H9 (cell line): ENCODE measurements at regions not wholly inside any gene's neighbourhood (a gene's known extent, or its start where the extent isn't known, plus 50 kb on each side); places are given as distances from the start of the nearest gene placed in this dataset.

Experiments
- DNase-seq: peaks from one replicate; pipeline ENCODE4 v3.0.0-alpha.2; 2017
- H2AFZ ChIP-seq: one replicate; pipeline ENCODE4 v1.6.1; 2013; ENCODE audit warnings: mild to moderate bottlenecking, low read length, control low read depth, moderate library complexity
- H2AK5ac ChIP-seq: 2 replicates; pipeline ENCODE4 v1.6.1; 2013; ENCODE audit warnings: low read length, control low read depth, mixed read lengths; ENCODE audit not compliant: insufficient read length
- H2BK120ac ChIP-seq: one replicate; pipeline ENCODE4 v1.6.1; 2013; ENCODE audit warnings: low read depth, mild to moderate bottlenecking, low read length, control low read depth, inconsistent platforms; ENCODE audit not compliant: poor library complexity, severe bottlenecking
- H2BK12ac ChIP-seq: 2 replicates; pipeline ENCODE4 v1.6.1; 2013; ENCODE audit warnings: low read length, control low read depth, mixed read lengths, low read depth; ENCODE audit not compliant: insufficient read length
- H2BK15ac ChIP-seq: 2 replicates; pipeline ENCODE4 v1.6.1; 2013; ENCODE audit warnings: low read depth, low read length, control low read depth
- H2BK20ac ChIP-seq: one replicate; pipeline ENCODE4 v1.6.1; 2013; ENCODE audit warnings: low read depth, mild to moderate bottlenecking, low read length, control low read depth, inconsistent platforms; ENCODE audit not compliant: poor library complexity, severe bottlenecking
- H2BK5ac ChIP-seq: 2 replicates; pipeline ENCODE4 v1.6.1; 2013; ENCODE audit warnings: low read length, control low read depth, mixed read lengths; ENCODE audit not compliant: insufficient read length
- H3K14ac ChIP-seq: 2 replicates; pipeline ENCODE4 v1.6.1; 2013; ENCODE audit warnings: low read length, control low read depth; ENCODE audit not compliant: insufficient read depth
- H3K18ac ChIP-seq: 2 replicates; pipeline ENCODE4 v1.6.1; 2013; ENCODE audit warnings: low read depth, mild to moderate bottlenecking, mixed read lengths, low read length, control low read depth; ENCODE audit not compliant: insufficient read length
- H3K23ac ChIP-seq: 2 replicates; pipeline ENCODE4 v1.6.1; 2013; ENCODE audit warnings: low read length, control low read depth, mixed read lengths, low read depth; ENCODE audit not compliant: insufficient read length
- H3K23me2 ChIP-seq: 2 replicates; pipeline ENCODE4 v1.6.1; 2013; ENCODE audit warnings: low read depth, mild to moderate bottlenecking, mixed read lengths, low read length, control low read depth; ENCODE audit not compliant: insufficient read length, poor library complexity, severe bottlenecking
- H3K27ac ChIP-seq: 2 replicates; pipeline ENCODE4 v1.5.1; 2013; ENCODE audit warnings: low read length, control low read depth, mixed read lengths, low read depth; ENCODE audit not compliant: insufficient read length
- H3K27me3 ChIP-seq: 2 replicates; pipeline ENCODE4 v1.6.1; 2013; ENCODE audit warnings: low read length, control low read depth, inconsistent platforms; ENCODE audit not compliant: insufficient read depth
- H3K4ac ChIP-seq: 2 replicates; pipeline ENCODE4 v1.6.1; 2013; ENCODE audit warnings: low read depth, mild to moderate bottlenecking, control low read depth, inconsistent platforms, low read length, moderate library complexity
- H3K4me1 ChIP-seq: 2 replicates; pipeline ENCODE4 v1.6.1; 2013; ENCODE audit warnings: low read length, control low read depth, inconsistent platforms; ENCODE audit not compliant: insufficient read depth
- H3K4me2 ChIP-seq: 2 replicates; pipeline ENCODE4 v1.6.1; 2013; ENCODE audit warnings: low read length, control low read depth, mixed read lengths; ENCODE audit not compliant: insufficient read length, insufficient read depth
- H3K56ac ChIP-seq: 2 replicates; pipeline ENCODE4 v1.6.1; 2013; ENCODE audit warnings: low read depth, mild to moderate bottlenecking, mixed read lengths, low read length, control low read depth; ENCODE audit not compliant: insufficient read length
- H3K79me1 ChIP-seq: 2 replicates; pipeline ENCODE4 v1.6.1; 2013; ENCODE audit warnings: low read depth, mild to moderate bottlenecking, moderate library complexity, low read length, control low read depth, inconsistent platforms; ENCODE audit not compliant: insufficient read depth, poor library complexity, severe bottlenecking
- H3K79me2 ChIP-seq: 2 replicates; pipeline ENCODE4 v1.6.1; 2013; ENCODE audit warnings: low read length, control low read depth, inconsistent platforms; ENCODE audit not compliant: insufficient read depth
- H3K9ac ChIP-seq: 2 replicates; pipeline ENCODE4 v1.6.1; 2013; ENCODE audit warnings: low read length, control low read depth, mixed read lengths; ENCODE audit not compliant: insufficient read length; ENCODE audit errors: extremely low read depth
- H3K9me3 ChIP-seq: one replicate; pipeline ENCODE4 v1.6.1; 2013; ENCODE audit warnings: low read depth, low read length, inconsistent platforms; ENCODE audit not compliant: control insufficient read depth
- H3T11ph ChIP-seq: one replicate; pipeline ENCODE4 v1.6.1; 2013; ENCODE audit warnings: mild to moderate bottlenecking, low read length, control low read depth, inconsistent platforms
- H4K20me1 ChIP-seq: one replicate; pipeline ENCODE4 v1.6.1; 2013; ENCODE audit not compliant: control insufficient read depth, insufficient read length, insufficient read depth
- H4K5ac ChIP-seq: 2 replicates; pipeline ENCODE4 v1.6.1; 2013; ENCODE audit warnings: low read depth, mild to moderate bottlenecking, mixed read lengths, low read length, control low read depth; ENCODE audit not compliant: insufficient read length
- H4K8ac ChIP-seq: replicated peaks from 2 replicates; pipeline ENCODE4 v1.6.1; 2013; ENCODE audit warnings: low read length, control low read depth, mixed read lengths, low read depth; ENCODE audit not compliant: insufficient read length
- H4K91ac ChIP-seq: 2 replicates; pipeline ENCODE4 v1.6.1; 2013; ENCODE audit warnings: low read depth, mild to moderate bottlenecking, moderate library complexity, mixed read lengths, low read length, control low read depth; ENCODE audit not compliant: insufficient read length
- H3K27ac Mint-ChIP-seq, 3 experiments: 2 replicates in 2 of 3; 3 replicates in 1 of 3; pipeline ENCODE4 v1.8.0; 2020 to 2021; ENCODE audit warnings: mixed read lengths in 3 of 3, mild to moderate bottlenecking in 1 of 3, moderate library complexity in 1 of 3
- H3K27me3 Mint-ChIP-seq: 2 replicates; pipeline ENCODE4 v1.8.0; 2021; ENCODE audit warnings: low read depth, mild to moderate bottlenecking, moderate library complexity, mixed read lengths
- H3K36me3 Mint-ChIP-seq, 3 experiments: 2 replicates in 2 of 3; 3 replicates in 1 of 3; pipeline ENCODE4 v1.8.0; 2020 to 2021; ENCODE audit warnings: low read depth in 3 of 3, mixed read lengths in 3 of 3; ENCODE audit not compliant: insufficient read depth in 1 of 3
- H3K4me1 Mint-ChIP-seq, 2 experiments: 2 replicates each; pipeline ENCODE4 v1.8.0; 2020; ENCODE audit warnings: mixed read lengths in 2 of 2
- H3K4me3 Mint-ChIP-seq, 2 experiments: 2 replicates in 1 of 2; 3 replicates in 1 of 2; pipeline ENCODE4 v1.8.0; 2020 to 2021; ENCODE audit warnings: mild to moderate bottlenecking in 2 of 2, mixed read lengths in 2 of 2, moderate library complexity in 1 of 2
- H3K9me3 Mint-ChIP-seq, 2 experiments: 2 replicates in 1 of 2; 3 replicates in 1 of 2; pipeline ENCODE4 v1.8.0; 2020; ENCODE audit warnings: mild to moderate bottlenecking in 2 of 2, mixed read lengths in 2 of 2, moderate library complexity in 1 of 2
- CTCF ChIP-seq: fragments of 200-600 bp; sonication (generic); conservative IDR thresholded peaks from 3 replicates; pipeline ENCODE4 v1.8.0; 2021; ENCODE audit warnings: antibody characterized with exemption, mild to moderate bottlenecking
- WGBS: extraction: QIAGEN DNeasy Blood & Tissue Kit; methylation state at CpG from one replicate; pipeline ENCODE4 v1.1.7; 2013; ENCODE audit warnings: missing lambda C conversion rate, low lambda C conversion rate, mixed read lengths; ENCODE audit not compliant: insufficient read length; ENCODE audit errors: extremely low coverage; 5-methylcytosine and 5-hydroxymethylcytosine counted together

GRCh38 chr4:8795140-8795539 lies 76.5 kb downstream of the HMX1 start:
- H3K56ac ChIP-seq: no peak overlapping the region
- TF ChIP-seq CTCF: no peak
- Mint-ChIP-seq H3K4me3 (no peak overlapping the region), H3K27me3 (peaks cover 9% of the 10 kb centered on the region), H3K27ac (no peak overlapping the region), H3K36me3 (no peaks in the 10 kb centered on the region), H3K4me1 (no peaks in the 10 kb centered on the region), H3K9me3 (no peaks in the 10 kb centered on the region; a peak in 1 of 5 replicates)
- H3K27me3 ChIP-seq: no peaks in the 10 kb centered on the region
- no peak overlapping the region for H2BK120ac ChIP-seq
- no peak overlapping the region for H4K91ac ChIP-seq
- no peak overlapping the region for H4K5ac ChIP-seq
- no peak overlapping the region for H3K27ac ChIP-seq
- no peak overlapping the region for H3K23ac ChIP-seq
- H3T11ph ChIP-seq: no peak overlapping the region
- H2BK5ac ChIP-seq: no peak overlapping the region
- DNase-seq: no peak
- no peak overlapping the region for H3K4ac ChIP-seq
- H3K18ac ChIP-seq: no peak overlapping the region
- no peaks in the 10 kb centered on the region for H3K9me3 ChIP-seq
- H3K14ac ChIP-seq: no peak overlapping the region
- H2BK12ac ChIP-seq: no peak overlapping the region
- H3K79me2 ChIP-seq: no peaks in the 10 kb centered on the region
- H3K23me2 ChIP-seq: no peaks in the 10 kb centered on the region
- no peak overlapping the region for H4K8ac ChIP-seq
- no peak overlapping the region for H2BK15ac ChIP-seq
- H3K4me1 ChIP-seq: no peaks in the 10 kb centered on the region
- WGBS: no CpG with 5 or more reads among the region's 12 CpGs
- no peaks in the 10 kb centered on the region for H3K79me1 ChIP-seq
- no peak overlapping the region for H2BK20ac ChIP-seq
- H2AK5ac ChIP-seq: no peak overlapping the region
- no peak overlapping the region for H2AFZ ChIP-seq
- H4K20me1 ChIP-seq: no peaks in the 10 kb centered on the region
- H3K9ac ChIP-seq: no peak overlapping the region
- H3K4me2 ChIP-seq: no peak overlapping the region
